Stomach (tissue), 8 donors: ENCODE measurements at regions not wholly inside any gene's neighbourhood (a gene's known extent, or its start where the extent isn't known, plus 50 kb on each side); places are given as distances from the start of the nearest gene placed in this dataset.
A peak's percentile ranks its signal among the peaks of the same experiment; 100 is the strongest.

Experiments
- DNase-seq, 2 donors: peaks; one replicate each; pipeline versions ENCODE4 v3.0.0 to v3.0.0-alpha.2; 2013 to 2019
- H3K27ac ChIP-seq, 5 donors: fragments of 200-600 bp in 4 of 5; sonication (generic) in 4 of 5; one replicate each; pipeline ENCODE4 v1.5.1; 2013 to 2019; ENCODE audit warnings: mild to moderate bottlenecking in 1 of 5, moderate library complexity in 1 of 5
- H3K27me3 ChIP-seq, 3 donors: fragments of 200-600 bp; sonication (generic); one replicate each; pipeline ENCODE4 v1.5.1; 2017 to 2019; ENCODE audit warnings: mixed run types in 1 of 3
- H3K36me3 ChIP-seq, 4 donors: fragments of 200-600 bp; sonication (generic); 1 replicate in 3 of 4; 2 replicates in 1 of 4; pipeline ENCODE4 v1.5.1; 2016 to 2019
- H3K4me1 ChIP-seq, 4 donors: fragments of 200-600 bp; sonication (generic); one replicate each; pipeline ENCODE4 v1.5.1; 2016 to 2019
- H3K4me3 ChIP-seq, 4 donors: fragments of 200-600 bp; sonication (generic) in 3 of 4; one replicate each; pipeline ENCODE4 v1.5.1; 2016 to 2019; ENCODE audit warnings: mild to moderate bottlenecking in 1 of 4
- H3K9me3 ChIP-seq, 4 donors: fragments of 200-600 bp; sonication (generic); one replicate each; pipeline ENCODE4 v1.5.1; 2016 to 2019
- EP300 ChIP-seq: sonication (generic); formaldehyde crosslinking; IDR thresholded peaks from one replicate; pipeline ENCODE4 v1.6.1; 2017; ENCODE audit warnings: antibody characterized with exemption
- POLR2A ChIP-seq, 4 donors: fragments of 450-650 bp; IDR thresholded peaks; one replicate each; pipeline ENCODE4 v1.6.1; 2016; ENCODE audit warnings: antibody characterized with exemption in 4 of 4, control low read depth in 2 of 4, mild to moderate bottlenecking in 1 of 4, moderate library complexity in 1 of 4
- POLR2AphosphoS5 ChIP-seq, 3 donors: sonication (generic); formaldehyde crosslinking; IDR thresholded peaks; one replicate each; pipeline ENCODE4 v1.6.1; 2016; ENCODE audit warnings: antibody characterized with exemption in 3 of 3
- WGBS, 5 donors: extraction: QIAGEN DNeasy Blood & Tissue Kit in 3 of 5; methylation state at CpG; one replicate each; pipeline versions ENCODE4 v1.1.5 to v1.1.7; 2013 to 2018; 5-methylcytosine and 5-hydroxymethylcytosine counted together
- intact Hi-C: fragments of 100-400 bp; cut with DNase I; formaldehyde crosslinking; loops from one replicate; pipeline ENCODE4 v1.15.1; 2023; ENCODE audit warnings: low total_unique reads
- TF ChIP-seq, protein P1 (sequence below), 7 experiments: fragments of 450-650 bp in 4 of 7; fragments of 200-600 bp in 3 of 7; sonication (generic) in 3 of 7; IDR thresholded peaks; one replicate each; pipeline ENCODE4 v1.5.1; 2016 to 2019; ENCODE audit warnings: antibody characterized with exemption in 7 of 7, control low read depth in 2 of 7, mild to moderate bottlenecking in 1 of 7
- donor health status: healthy with polysubstance abuse.
- donor health status: Bipolar disorder and iron deficiency.
- donor health status: healthy.

DNA sequence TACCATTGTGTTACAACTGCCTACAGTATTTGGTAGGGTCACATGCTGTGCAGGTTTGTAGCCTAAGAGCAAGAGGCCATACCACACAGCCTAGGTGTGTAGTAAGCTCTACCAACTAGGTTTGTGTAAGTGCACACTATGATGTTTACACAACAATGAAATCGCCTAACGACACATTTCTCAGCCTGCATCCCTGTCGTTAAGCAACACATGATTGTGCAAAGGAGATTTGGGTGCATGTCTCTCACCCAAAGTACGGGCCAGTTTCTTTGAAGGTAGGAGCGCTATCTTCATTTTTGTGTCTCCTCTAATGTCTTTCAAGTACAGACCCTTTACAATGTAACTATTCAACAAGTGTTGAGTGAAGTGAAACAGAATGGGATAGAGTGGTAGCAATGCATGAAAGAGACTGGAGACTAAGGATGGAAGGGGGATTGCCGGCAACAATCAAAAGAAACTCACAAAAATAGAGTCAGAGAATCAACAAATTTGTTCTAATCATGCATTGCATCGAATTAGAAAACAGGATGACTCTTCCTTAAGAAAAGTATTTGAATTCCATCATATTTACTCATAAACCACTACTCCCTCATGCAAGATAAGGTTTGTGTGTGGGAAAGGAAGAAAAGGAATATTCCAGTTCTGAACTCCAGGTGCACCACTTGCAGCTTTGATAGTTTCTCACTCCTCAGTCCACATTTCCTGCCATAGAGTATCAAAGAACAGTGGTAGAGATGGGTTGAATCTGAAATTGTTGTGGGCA, 60.2 kb upstream of the TNFRSF19 start:
- intact Hi-C loops = no loop called here
- WGBS, 5 donors = 80 to 89% (median 83%) methylated on average over 7 of the region's 7 CpGs
- no peak for DNase-seq
- TF ChIP-seq, protein P1, sequence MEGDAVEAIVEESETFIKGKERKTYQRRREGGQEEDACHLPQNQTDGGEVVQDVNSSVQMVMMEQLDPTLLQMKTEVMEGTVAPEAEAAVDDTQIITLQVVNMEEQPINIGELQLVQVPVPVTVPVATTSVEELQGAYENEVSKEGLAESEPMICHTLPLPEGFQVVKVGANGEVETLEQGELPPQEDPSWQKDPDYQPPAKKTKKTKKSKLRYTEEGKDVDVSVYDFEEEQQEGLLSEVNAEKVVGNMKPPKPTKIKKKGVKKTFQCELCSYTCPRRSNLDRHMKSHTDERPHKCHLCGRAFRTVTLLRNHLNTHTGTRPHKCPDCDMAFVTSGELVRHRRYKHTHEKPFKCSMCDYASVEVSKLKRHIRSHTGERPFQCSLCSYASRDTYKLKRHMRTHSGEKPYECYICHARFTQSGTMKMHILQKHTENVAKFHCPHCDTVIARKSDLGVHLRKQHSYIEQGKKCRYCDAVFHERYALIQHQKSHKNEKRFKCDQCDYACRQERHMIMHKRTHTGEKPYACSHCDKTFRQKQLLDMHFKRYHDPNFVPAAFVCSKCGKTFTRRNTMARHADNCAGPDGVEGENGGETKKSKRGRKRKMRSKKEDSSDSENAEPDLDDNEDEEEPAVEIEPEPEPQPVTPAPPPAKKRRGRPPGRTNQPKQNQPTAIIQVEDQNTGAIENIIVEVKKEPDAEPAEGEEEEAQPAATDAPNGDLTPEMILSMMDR (IDR thresholded peaks at IDR 0.05) = no peak
- no peak for TF ChIP-seq EP300
- no peak for TF ChIP-seq POLR2A (IDR thresholded peaks at IDR 0.05)
- TF ChIP-seq POLR2AphosphoS5 (IDR thresholded peaks at IDR 0.05) = no peak
- no peaks in the 10 kb centered on the region for H3K27me3 ChIP-seq
- H3K27ac ChIP-seq = no peak overlapping the region
- no peaks in the 10 kb centered on the region for H3K9me3 ChIP-seq
- no peak overlapping the region for H3K4me3 ChIP-seq
- H3K36me3 ChIP-seq = no peaks in the 10 kb centered on the region
- H3K4me1 ChIP-seq = peaks cover 0 to 11% (median 2%) of the 10 kb centered on the region in 4 donors

DNA sequence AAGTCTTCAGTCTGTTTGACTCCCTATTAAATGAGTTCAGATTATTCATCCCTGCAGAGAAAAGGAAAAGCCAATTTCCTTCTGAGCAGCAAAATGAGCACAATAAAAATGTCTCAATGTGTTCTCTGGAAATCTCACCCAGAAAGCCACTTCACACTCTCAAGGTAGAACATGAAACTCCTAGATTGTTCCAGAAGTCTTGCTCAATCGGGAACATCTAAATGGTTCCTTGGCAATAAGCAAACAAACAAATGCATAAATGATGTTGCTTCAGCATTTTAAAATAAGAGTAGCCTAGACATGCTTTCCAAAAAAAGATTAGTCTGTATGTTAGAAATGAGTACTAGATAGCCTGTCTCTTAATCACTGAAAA, 59.7 kb upstream of the TNFRSF19 start:
- intact Hi-C loops = no loop called here
- H3K9me3 ChIP-seq = no peaks in the 10 kb centered on the region
- TF ChIP-seq POLR2AphosphoS5 (IDR thresholded peaks at IDR 0.05) = no peak
- TF ChIP-seq, protein P1 (IDR thresholded peaks at IDR 0.05) = no peak
- TF ChIP-seq POLR2A (IDR thresholded peaks at IDR 0.05) = no peak
- DNase-seq = no peak
- 53 to 74% (median 71%) methylated on average over 1 of the region's 1 CpG for WGBS, 5 donors
- no peaks in the 10 kb centered on the region for H3K27me3 ChIP-seq
- no peak overlapping the region for H3K27ac ChIP-seq
- H3K4me3 ChIP-seq = no peak overlapping the region
- H3K4me1 ChIP-seq = peaks cover 0 to 9% (median 0%) of the 10 kb centered on the region in 4 donors
- H3K36me3 ChIP-seq = no peaks in the 10 kb centered on the region

DNA sequence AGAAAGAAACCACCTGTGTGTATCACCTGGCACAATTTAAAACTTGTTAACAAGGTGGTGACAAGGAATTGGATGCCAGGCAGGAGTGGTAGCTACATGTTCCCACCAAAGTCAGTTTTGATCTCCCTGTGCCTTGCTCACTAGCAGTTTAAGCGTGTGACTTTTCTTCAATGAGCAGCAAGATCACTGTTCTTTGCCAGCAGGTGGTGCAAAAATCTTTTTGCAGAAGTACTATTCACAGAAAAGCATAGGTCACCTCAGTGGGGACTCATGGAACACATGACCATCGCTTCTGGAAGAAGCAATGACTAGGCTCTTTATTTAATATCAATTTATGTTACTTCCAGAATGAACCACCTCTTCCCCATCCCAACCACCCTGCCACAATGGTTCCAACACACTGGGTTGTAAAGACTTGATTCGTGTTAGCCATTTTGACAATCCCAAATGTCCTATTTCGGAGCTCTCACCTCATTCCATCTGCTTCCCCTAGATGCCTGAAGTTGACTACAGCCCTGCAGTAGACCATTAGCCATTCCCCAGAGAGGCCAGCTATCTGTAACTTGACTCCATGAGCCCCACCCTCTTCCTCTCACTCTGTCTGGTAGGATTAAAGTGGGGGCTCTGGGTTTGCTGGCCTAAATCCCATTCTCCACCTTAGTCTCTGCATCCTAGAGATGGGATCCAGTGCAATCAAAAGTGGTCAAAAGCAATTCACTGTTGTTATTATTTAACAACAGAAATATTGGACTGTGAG, 59.1 kb upstream of the TNFRSF19 start:
- H3K9me3 ChIP-seq = no peaks in the 10 kb centered on the region
- intact Hi-C loops = no loop called here

DNA sequence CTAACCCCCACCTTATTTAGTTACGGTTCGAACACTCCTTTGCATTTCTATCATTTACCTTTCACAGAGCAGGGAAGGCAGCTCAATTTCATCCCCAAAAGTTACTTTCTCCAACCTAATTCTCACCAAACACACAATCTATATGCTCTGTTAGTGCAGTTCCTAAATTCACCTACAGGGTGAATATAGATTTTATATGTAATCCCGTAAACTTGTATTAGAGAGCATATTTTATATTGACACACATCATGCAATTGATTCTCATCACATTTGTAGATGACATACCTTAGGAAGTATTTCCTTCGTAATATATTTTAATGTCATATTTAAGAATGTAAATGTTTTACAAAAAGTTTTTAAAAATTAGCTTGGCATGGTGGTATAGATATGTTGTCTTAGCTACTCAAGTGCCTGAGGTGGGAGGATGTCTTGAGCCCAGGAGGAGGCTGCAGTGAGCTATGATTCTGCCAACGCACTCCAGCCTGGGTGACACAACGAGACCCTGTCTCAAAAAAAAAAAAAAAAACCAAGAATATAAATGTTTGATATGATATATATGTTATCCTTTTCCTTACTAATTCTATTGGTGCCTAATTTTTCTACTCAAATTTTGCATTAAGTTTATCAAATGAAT, 57.3 kb upstream of the TNFRSF19 start:
- DNase-seq = no peak
- no peak for TF ChIP-seq EP300
- TF ChIP-seq POLR2AphosphoS5 (IDR thresholded peaks at IDR 0.05) = no peak
- no peak for TF ChIP-seq POLR2A (IDR thresholded peaks at IDR 0.05)
- TF ChIP-seq, protein P1 (IDR thresholded peaks at IDR 0.05) = peak in 2 of 7 experiments; percentile 9 to 14

More for the DNA sequence above, 59.1 kb upstream of the TNFRSF19 start:
- Histone ChIP-seq H3K36me3 (no peaks in the 10 kb centered on the region), H3K27me3 (no peaks in the 10 kb centered on the region), H3K27ac (no peak overlapping the region), H3K4me3 (no peak overlapping the region), H3K4me1 (peaks cover 0 to 7% (median 0%) of the 10 kb centered on the region in 4 donors)
- TF ChIP-seq POLR2AphosphoS5 (IDR thresholded peaks at IDR 0.05) (no peak), POLR2A (IDR thresholded peaks at IDR 0.05) (no peak), EP300 (no peak)
- TF ChIP-seq, protein P1 (IDR thresholded peaks at IDR 0.05) = no peak
- DNase-seq = peak in 1 of 2 donors; percentile 70
- WGBS, 5 donors = 67 to 72% (median 70%) methylated on average over 4 of the region's 4 CpGs

More for the DNA sequence above, 57.3 kb upstream of the TNFRSF19 start:
- no peak overlapping the region for H3K4me3 ChIP-seq
- H3K4me1 ChIP-seq = no peaks in the 10 kb centered on the region
- WGBS, 5 donors = 89 to 96% (median 94%) methylated on average over 6 of the region's 6 CpGs
- H3K27ac ChIP-seq = no peak overlapping the region
- no peaks in the 10 kb centered on the region for H3K27me3 ChIP-seq
- no peaks in the 10 kb centered on the region for H3K36me3 ChIP-seq
- no peaks in the 10 kb centered on the region for H3K9me3 ChIP-seq
- intact Hi-C loops = no loop called here
